Loucy (cell line): ENCODE measurements at regions not wholly inside any gene's neighbourhood (a gene's known extent, or its start where the extent isn't known, plus 50 kb on each side); places are given as distances from the start of the nearest gene placed in this dataset.

ENCODE experiments used
- EZH2phosphoT487 ChIP-seq: fragments of 200-600 bp; IDR thresholded peaks from 2 replicates; pipeline ENCODE4 v1.6.1; 2018; ENCODE audit warnings: antibody characterized with exemption, mild to moderate bottlenecking, moderate library complexity, borderline replicate concordance
- TF ChIP-seq, protein P1 (sequence below): fragments of 200-600 bp; sonication (generic); conservative IDR thresholded peaks from 2 replicates; pipeline ENCODE4 v1.5.1; 2014; ENCODE audit warnings: mild to moderate bottlenecking, antibody characterized with exemption, low read length

GRCh38 chr6:141682391-141682790 is 450.3 kb upstream of the GJE1 start:
- no peak for TF ChIP-seq EZH2phosphoT487
- TF ChIP-seq, protein P1, sequence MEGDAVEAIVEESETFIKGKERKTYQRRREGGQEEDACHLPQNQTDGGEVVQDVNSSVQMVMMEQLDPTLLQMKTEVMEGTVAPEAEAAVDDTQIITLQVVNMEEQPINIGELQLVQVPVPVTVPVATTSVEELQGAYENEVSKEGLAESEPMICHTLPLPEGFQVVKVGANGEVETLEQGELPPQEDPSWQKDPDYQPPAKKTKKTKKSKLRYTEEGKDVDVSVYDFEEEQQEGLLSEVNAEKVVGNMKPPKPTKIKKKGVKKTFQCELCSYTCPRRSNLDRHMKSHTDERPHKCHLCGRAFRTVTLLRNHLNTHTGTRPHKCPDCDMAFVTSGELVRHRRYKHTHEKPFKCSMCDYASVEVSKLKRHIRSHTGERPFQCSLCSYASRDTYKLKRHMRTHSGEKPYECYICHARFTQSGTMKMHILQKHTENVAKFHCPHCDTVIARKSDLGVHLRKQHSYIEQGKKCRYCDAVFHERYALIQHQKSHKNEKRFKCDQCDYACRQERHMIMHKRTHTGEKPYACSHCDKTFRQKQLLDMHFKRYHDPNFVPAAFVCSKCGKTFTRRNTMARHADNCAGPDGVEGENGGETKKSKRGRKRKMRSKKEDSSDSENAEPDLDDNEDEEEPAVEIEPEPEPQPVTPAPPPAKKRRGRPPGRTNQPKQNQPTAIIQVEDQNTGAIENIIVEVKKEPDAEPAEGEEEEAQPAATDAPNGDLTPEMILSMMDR, result no peak
